22Rv1 (cell line): ENCODE measurements at regions not wholly inside any gene's neighbourhood (a gene's known extent, or its start where the extent isn't known, plus 50 kb on each side); places are given as distances from the start of the nearest gene placed in this dataset.

Source experiments
- H3K27ac ChIP-seq: fragments of 450-650 bp; 2 replicates; pipeline ENCODE4 v1.5.1; 2017
- ZFX ChIP-seq: fragments of 450-650 bp; IDR thresholded peaks from 2 replicates; pipeline ENCODE4 v1.6.1; 2017; ENCODE audit warnings: antibody characterized with exemption, borderline replicate concordance
- TF ChIP-seq, protein P1 (sequence below): fragments of 450-650 bp; IDR thresholded peaks from 2 replicates; pipeline ENCODE4 v1.5.1; 2017; ENCODE audit warnings: mild to moderate bottlenecking

DNA sequence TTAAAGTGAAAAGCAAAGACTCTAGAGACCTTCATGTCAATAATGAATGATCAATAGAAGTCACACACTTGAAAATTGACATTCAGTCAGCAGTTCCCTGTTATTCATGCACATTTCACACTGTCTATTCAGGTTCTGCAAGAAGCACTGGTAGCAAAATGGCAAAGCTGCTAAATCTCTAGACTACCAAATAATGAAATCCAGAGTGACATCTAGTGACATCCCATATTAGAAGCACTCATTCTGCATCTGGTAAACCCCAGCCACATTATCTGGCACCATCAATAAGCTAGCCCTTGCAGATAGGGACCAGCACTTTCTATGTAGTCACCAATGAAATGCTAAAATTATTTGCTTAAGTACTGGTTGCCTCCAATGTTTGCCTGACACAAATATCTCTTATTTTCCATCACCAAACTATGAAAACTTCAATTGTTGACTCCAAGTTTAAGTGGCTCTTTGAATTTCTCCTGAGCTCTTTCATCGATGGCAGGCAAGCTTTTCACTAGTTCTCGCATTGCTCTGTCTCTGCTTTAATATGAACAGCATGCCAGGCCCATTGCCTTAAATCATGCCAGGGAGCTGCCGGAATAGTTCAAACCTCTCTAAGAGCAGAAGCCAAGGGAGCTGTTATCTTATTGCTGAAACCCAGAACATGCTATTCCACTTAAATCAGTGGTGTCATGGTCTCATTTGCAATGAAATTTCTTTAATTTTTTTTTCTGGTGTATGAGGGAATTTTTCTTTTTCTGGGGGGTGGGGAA is 409.9 kb downstream of the MZT1 start:
- no peak for TF ChIP-seq ZFX
- TF ChIP-seq, protein P1, sequence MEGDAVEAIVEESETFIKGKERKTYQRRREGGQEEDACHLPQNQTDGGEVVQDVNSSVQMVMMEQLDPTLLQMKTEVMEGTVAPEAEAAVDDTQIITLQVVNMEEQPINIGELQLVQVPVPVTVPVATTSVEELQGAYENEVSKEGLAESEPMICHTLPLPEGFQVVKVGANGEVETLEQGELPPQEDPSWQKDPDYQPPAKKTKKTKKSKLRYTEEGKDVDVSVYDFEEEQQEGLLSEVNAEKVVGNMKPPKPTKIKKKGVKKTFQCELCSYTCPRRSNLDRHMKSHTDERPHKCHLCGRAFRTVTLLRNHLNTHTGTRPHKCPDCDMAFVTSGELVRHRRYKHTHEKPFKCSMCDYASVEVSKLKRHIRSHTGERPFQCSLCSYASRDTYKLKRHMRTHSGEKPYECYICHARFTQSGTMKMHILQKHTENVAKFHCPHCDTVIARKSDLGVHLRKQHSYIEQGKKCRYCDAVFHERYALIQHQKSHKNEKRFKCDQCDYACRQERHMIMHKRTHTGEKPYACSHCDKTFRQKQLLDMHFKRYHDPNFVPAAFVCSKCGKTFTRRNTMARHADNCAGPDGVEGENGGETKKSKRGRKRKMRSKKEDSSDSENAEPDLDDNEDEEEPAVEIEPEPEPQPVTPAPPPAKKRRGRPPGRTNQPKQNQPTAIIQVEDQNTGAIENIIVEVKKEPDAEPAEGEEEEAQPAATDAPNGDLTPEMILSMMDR, result peak; percentile 14; the same call in 1 of the 2 replicates

DNA sequence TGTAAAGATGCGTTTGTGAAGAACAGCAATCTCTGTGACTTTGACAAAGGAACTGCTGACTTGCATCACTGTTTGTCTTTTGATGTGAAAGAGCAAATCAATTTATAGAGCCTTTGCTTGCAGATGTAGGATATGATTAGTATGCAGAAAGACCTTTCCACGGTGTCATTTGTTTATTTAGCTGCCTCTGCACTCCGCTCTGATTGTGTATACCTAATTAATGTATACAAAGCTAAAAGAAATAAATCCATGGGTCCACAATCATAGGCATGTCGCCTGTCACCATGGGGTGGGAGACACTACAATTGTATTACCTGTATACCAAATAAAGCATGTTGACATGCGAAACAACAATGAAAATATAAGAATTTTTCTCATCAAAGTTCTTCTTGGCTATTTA is 410.7 kb downstream of the MZT1 start:
- TF ChIP-seq, protein P1, result no peak
- TF ChIP-seq ZFX, result no peak

More for the DNA sequence above, 409.9 kb downstream of the MZT1 start:
- H3K27ac ChIP-seq, result no peak overlapping the region

DNA sequence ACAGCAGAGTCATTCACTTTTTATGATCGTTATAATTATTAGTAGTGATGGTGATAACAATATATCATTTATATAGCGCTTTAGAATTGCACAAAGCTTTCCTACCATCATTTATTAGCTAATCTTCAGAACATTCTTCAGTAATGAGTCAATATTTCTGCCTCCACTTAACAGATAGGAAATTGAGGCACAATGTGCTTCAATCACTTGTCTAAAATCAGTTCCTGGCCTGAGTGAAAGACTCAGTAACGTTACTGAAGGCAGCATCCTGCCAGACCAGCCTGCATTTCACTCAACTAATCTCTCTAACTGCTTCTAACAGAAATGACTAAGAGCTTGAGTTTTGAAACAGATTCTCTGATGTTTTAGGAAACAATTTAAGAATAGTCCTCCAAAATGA is 412.1 kb downstream of the MZT1 start:
- no peak for TF ChIP-seq ZFX
- TF ChIP-seq, protein P1, result no peak
- no peak overlapping the region for H3K27ac ChIP-seq

More for the DNA sequence above, 410.7 kb downstream of the MZT1 start:
- no peak overlapping the region for H3K27ac ChIP-seq

DNA sequence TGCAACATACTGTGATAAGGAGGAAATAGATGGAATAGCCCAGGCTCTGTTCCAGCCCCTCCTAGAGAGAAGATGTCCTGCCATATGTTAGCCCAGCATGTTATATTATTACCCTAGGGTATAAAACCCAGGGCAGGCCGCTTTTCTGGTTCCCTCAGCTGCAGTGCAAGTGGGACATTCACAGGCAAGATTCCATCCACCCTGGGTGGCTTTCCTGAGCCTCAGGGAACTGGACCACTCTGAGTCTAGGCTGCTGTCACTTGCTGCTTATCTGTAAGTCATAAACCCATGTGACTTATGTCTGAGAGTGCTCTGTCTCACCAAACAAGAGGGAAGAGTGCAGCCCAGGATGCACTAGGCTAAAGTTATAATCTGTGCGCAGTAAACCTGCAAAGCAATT is 413.2 kb downstream of the MZT1 start:
- no peak for TF ChIP-seq ZFX
- TF ChIP-seq, protein P1, result no peak
- H3K27ac ChIP-seq, result no peak overlapping the region

DNA sequence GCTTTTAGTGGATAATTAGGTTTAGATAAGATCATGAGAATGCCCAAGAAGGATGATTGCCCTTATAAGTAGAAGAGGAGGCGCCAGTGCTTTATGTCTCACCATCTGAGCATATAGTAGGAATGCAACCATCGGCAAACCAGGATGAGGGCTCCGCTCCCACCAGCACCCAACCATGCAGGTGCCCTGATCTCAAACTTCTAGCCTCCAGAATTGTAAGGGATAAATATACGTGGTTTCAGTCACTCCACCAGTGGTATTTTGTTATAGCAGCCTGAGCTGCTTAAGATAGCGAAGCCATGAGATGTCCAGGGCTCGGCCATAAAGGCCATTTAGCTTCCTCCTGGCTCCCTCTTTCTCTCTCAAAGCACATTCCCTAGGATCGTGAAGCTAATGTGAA is 413.9 kb downstream of the MZT1 start:
- no peak for TF ChIP-seq ZFX
- TF ChIP-seq, protein P1, result no peak
- no peak overlapping the region for H3K27ac ChIP-seq

DNA sequence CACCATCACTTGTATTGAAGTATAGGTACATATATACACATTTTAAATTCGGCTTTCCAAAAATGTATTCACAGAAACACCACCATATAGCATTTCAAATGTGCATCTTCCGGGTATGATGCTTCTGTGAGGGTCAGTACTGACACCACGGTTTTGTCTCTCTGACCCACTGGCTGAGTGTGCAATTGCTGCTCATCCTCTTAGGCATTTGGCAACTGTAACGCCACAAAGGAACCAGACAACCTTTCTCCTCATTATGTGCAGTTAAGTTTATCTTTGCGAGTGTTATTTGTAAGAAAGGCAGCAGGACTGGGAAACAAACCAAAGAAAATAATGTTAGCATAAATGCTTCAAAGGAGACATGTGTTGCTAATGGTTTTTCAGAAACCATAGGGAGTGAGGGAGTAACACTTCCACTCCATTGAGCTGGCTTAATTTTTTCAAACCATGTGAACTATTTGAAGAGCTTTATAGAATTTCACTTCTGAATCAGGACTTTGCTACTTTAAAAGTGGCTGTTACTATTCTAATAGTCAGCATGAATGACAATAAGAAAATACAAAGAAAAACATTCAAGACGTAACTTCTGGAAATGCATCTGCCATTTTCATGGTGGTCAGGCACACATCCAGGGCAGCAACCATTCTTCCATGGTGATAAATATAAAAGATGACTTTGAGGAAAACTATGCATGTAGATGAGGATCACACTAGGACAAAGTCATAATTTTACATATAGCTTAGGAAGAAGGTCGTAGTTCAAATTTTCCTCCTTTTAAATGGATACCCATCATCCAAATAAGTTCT is 423.3 kb downstream of the MZT1 start:
- TF ChIP-seq, protein P1, result no peak
- TF ChIP-seq ZFX, result no peak
- H3K27ac ChIP-seq, result no peak overlapping the region

DNA sequence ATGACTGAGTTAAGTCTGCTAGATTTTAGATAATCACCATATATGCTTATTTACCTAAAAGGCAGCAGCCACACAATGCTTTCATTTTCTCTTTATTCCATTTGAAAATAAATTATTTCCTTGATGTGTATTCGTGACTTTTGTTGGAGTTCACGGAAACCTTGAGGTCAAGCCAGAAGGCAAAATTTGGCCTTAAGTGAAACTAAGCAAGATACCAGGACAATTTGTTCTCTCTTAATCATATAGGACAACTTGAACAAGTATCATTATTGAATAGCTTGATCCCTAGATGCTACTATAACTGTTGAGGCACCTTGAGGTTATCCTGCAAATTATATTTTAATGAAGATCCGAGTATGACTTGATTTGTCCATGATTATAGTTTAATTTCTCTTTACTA is 429.2 kb upstream of the DACH1 start:
- no peak for TF ChIP-seq ZFX
- TF ChIP-seq, protein P1, result no peak
- no peak overlapping the region for H3K27ac ChIP-seq
